ENCODE measurements at regions not wholly inside any gene's neighbourhood (a gene's known extent, or its start where the extent isn't known, plus 50 kb on each side); places are given as distances from the start of the nearest gene placed in this dataset.

GRCh38 chr21:16020878-16021277, 291.1 kb downstream of the USP25 start:
- no peak for DNase-seq

- no peak for DNase-seq
Observed at GRCh38 chr21:16022116-16022515, 292.3 kb downstream of the USP25 start.

- DNase-seq, result no peak
Observed at GRCh38 chr21:16022921-16023320, 293.1 kb downstream of the USP25 start.

- no peak for DNase-seq
Observed at GRCh38 chr21:16028142-16028541, 298.4 kb downstream of the USP25 start.

GRCh38 chr21:16028941-16029464, 299.2 kb downstream of the USP25 start:
- no peak for DNase-seq

GRCh38 chr21:16033193-16033592, 303.4 kb downstream of the USP25 start:
- no peak for DNase-seq

- no peak for DNase-seq
Observed at GRCh38 chr21:16034446-16035190, 304.8 kb downstream of the USP25 start.

- DNase-seq, result no peak
Observed at GRCh38 chr21:16037421-16037955, 307.7 kb downstream of the USP25 start.

- DNase-seq, result no peak
Observed at GRCh38 chr21:16040601-16041000, 310.8 kb downstream of the USP25 start.

- no peak for DNase-seq
Observed at GRCh38 chr21:16044676-16045075, 314.9 kb downstream of the USP25 start.

- DNase-seq, result no peak
Observed at GRCh38 chr21:16046656-16047330, 317.0 kb downstream of the USP25 start.

GRCh38 chr21:16047904-16048303, 318.1 kb downstream of the USP25 start:
- DNase-seq, result no peak

- DNase-seq, result no peak
Observed at GRCh38 chr21:16055014-16055413, 325.2 kb downstream of the USP25 start.

- no peak for DNase-seq
Observed at GRCh38 chr21:16058896-16059295, 329.1 kb downstream of the USP25 start.

GRCh38 chr21:16059981-16060380, 330.2 kb downstream of the USP25 start:
- DNase-seq, result no peak

GRCh38 chr21:16061194-16061593, 331.4 kb downstream of the USP25 start:
- DNase-seq, result no peak

GRCh38 chr21:16069178-16070112, 339.7 kb downstream of the USP25 start:
- no peak for DNase-seq

GRCh38 chr21:16070207-16070651, 340.4 kb downstream of the USP25 start:
- no peak for DNase-seq

GRCh38 chr21:16071092-16071491, 341.3 kb downstream of the USP25 start:
- DNase-seq, result no peak

GRCh38 chr21:16071761-16072160, 342.0 kb downstream of the USP25 start:
- no peak for DNase-seq

GRCh38 chr21:16072221-16072620, 342.4 kb downstream of the USP25 start:
- DNase-seq, result no peak

GRCh38 chr21:16072737-16073136, 343.0 kb downstream of the USP25 start:
- DNase-seq, result no peak

GRCh38 chr21:16073586-16073985, 343.8 kb downstream of the USP25 start:
- DNase-seq, result no peak
